GM18868 (cell line): ENCODE measurements at regions not wholly inside any gene's neighbourhood (a gene's known extent, or its start where the extent isn't known, plus 50 kb on each side); places are given as distances from the start of the nearest gene placed in this dataset.
"Not testable (repeated sequence)": the region's sequence is repeated elsewhere in the genome, so short reads cannot be mapped to it uniquely, and the experiment has no call there.

ENCODE experiments used
- ATAC-seq: cut with Tn5 transposase; IDR thresholded peaks from one replicate; pipeline ENCODE4 v1.9.1; 2021; ENCODE audit warnings: mild to moderate bottlenecking, moderate library complexity; ENCODE audit not compliant: unreplicated experiment

DNA sequence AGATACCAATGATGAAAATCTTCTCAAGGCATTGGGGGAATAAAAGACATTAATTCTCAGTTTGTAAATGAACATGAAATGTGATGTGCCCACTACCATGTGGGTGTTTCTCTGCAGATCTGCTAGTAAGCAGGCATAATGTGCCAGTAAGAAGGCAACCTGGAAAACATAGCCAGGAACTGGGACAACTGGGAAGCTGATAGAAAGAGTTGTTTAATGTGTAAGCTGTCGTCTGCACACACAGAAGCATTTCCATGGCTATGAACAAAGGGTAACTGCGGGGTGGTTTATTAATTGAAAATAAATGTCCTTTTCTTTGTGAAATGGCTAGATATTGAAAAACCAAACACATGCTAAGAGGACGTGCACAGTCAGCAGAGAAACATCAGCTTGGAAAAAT lies 52.0 kb downstream of the ZC3H11B start:
- ATAC-seq: no peak

GRCh38 chr1:219559899-219560298 lies 53.0 kb downstream of the ZC3H11B start:
- no peak for ATAC-seq

DNA sequence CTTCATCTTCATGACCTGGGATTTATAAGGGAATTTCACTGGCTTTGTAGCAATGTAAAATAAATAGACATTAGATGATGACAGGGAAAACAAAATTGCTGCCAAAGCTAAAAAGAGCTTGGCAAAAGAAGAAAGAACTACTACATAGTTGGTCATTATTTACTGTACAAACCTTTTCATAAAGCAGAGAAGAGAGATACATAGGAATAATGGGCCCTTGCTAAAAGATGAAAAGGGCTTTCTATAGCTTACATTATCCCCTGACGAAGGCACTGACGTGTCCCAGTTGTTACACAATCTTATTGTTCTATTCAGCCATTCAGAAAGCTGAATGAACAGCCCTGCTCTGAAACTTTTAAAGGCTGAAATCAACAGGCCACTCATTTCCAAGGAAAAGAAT lies 57.1 kb downstream of the ZC3H11B start:
- no peak for ATAC-seq

DNA sequence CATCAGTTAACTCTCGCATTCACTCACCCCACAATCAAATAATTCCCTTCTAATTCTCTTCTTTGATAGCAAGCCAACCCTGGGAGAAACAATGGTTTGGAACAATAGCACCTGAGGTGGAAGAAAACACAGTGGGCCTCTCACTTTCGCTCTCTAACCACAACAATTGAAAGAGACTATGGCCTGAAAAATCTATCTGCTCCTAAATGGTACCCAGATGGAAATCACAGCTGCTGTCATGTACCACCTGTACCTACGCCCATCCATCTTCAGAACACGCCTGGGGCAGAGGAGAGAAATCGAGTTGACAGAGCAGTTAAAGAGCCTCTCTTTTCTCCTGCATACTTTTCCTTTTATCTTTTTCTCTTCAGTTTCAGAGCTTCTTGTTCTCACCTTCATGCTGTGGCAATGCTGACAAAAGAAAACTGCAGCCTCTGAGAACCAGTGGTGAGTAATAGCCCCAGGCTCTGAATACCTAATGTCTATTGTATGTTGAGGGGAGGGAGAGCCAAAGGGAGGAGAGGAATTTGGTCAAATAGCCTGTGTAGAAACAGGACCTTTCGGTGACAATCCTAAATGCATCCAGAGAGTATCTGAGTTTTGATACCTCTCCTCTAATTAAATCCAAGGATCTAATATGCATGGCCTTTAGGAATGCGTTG lies 57.7 kb downstream of the ZC3H11B start:
- peak; percentile 54 for ATAC-seq

DNA sequence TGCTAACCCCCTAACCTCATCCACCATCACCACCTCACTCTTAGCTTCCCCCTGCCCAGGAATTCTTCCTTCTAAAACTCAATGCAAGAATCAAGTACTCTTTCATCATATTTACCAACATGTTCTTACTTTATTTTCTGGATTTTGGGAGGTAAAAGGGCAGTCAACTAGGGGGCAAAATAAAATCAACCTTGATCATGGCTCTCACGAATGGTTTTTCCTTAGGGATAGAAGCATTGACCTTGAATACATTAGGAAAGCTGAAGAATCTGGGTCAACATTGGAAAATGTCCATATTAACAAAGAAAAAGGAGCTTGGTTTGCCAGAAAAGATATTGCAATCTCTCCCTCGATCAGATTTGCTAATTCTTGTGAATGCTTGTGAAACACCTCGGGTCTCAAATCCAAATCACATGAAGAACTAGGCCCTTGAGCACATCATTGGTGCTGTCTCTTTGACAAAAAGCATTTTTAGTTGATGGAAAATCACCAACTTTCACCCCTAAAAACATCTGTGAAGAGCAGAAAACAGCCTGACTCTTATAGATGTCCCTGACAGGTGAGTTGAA lies 58.9 kb downstream of the ZC3H11B start:
- no peak for ATAC-seq

- no peak for ATAC-seq
Measured at GRCh38 chr1:219550201-219550600, 62.7 kb downstream of the ZC3H11B start.

GRCh38 chr1:219549215-219549614 lies 63.7 kb downstream of the ZC3H11B start:
- no peak for ATAC-seq

DNA sequence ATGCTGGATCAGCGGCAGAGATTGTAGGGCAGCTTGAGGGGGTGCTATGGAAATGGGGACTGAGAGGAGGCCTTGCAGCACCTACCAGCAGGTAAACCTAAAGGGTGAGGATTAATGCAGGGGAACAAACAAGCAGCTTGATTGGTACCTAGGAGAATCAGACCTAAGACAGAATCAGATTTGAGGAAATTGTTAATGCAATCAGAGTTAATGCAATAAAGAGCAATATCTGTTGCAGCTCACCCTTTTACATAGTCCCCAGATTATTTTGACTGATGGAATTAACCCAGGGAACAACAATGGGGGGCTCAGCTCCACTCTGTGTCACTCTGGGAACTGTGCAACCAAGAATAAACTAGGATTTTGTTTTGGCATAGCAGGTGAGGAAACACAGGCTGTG lies 64.5 kb downstream of the ZC3H11B start:
- ATAC-seq: no peak

DNA sequence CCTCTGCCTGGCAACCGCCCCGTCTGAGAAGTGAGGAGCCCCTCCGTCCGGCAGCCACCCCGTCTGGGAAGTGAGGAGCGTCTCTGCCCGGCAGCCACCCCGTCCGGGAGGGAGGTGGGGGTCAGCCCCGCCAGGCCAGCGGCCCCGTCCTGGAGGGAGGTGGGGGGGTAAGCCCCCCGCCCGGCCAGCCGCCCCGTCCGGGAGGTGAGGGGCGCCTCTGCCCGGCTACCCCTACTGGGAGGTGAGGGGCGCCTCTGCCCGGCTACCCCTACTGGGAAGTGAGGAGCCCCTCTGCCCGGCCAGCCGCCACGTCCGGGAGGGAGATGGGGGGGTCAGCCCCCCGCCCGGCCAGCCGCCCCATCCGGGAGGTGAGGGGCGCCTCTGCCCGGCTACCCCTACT lies 67.1 kb downstream of the ZC3H11B start:
- ATAC-seq: not testable (repeated sequence)

- no peak for ATAC-seq
Measured at GRCh38 chr1:219544163-219544846, 68.6 kb downstream of the ZC3H11B start.

DNA sequence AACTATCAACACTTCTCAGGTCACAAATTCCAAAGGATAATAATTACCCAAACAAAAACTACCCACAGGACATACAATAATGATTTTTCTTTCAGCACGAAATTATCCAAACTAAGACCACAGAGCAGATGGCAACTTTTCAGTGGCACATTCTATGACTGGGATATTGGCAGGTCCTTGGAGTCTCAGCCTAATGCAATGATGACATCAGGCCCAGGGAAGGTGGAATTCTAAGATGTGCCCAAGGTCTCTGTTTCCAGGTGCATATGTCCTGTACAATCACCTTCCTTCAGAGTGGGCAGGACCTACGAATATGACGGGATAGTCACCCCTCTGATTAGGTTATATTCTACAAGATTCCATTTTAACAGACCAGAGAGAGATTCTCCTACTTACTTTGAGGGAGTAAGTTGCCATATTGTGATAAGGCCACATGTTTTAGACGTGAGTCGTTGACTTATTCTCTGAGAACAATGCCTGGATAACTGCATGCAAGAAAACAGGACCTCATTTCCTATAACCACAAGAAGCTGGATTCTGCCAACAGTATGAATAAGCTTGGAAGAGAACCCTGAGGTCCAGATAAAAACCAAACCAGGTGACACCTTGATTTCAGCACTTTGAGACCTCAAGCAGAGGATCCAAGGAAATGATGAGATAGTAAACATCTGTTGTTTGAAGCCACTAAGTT lies 69.9 kb downstream of the ZC3H11B start:
- no peak for ATAC-seq

GRCh38 chr1:219541946-219542345 lies 71.0 kb downstream of the ZC3H11B start:
- no peak for ATAC-seq

GRCh38 chr1:219539645-219540254 lies 73.2 kb downstream of the ZC3H11B start:
- ATAC-seq: no peak

DNA sequence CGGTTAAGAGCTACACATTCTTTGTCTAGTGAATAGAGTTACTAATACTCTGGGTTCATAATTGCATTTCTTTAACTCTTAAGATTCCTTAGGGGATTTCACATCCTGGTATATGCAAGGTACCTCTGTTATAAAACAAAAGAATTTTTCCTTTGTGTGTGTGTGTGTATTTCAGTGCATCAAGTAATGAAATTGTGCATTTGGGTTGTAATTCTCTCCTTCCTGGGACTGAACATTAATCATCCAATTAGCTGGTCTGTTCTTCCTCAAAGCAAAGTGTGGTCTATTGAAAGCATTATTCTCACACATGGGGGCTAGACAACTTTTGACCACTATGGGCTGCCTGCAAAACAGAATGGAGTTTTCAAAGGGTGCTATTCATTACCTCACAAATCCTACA lies 74.0 kb downstream of the ZC3H11B start:
- no peak for ATAC-seq

- ATAC-seq: no peak
Measured at GRCh38 chr1:219537223-219537631, 75.7 kb downstream of the ZC3H11B start.

GRCh38 chr1:219536038-219536437 lies 76.9 kb downstream of the ZC3H11B start:
- no peak for ATAC-seq

DNA sequence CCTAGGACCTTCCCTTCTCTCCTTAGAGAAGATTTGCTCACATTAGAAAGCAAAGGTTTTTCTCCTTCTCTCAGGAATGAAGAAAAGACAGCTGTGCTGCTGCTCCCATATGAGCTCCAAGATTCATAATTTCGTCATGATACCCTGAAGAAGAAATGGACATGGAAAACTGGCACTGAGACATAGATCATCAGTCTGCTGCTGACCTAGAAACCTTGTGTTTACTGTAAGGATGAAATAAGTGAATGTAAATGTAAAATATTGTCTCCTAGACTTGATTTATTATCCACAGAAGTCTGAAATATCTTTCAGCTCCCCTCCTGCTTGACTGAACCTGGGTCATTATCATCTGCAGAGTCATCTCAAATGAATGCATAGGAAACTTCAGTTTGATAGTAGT lies 77.9 kb downstream of the ZC3H11B start:
- no peak for ATAC-seq

DNA sequence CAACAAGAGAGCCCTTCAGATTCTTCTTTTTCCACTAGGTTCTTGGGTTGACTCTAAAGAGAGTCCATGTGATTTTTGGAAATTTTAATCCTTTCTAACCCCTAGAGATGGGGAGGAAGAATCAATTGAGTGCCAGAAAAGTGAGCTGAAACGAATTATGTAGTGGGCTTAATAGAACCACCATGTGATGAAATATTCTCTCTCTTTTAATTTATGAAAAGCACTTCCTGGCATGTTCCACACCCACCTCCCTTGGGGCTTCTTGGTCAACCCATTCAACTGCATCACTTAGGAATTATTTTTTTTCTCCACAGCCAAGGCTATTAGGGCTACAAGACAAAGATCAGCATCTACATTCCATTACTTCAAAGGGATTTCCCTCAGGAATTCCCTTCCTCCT lies 79.6 kb downstream of the ZC3H11B start:
- no peak for ATAC-seq

GRCh38 chr1:219529116-219529515 lies 83.8 kb downstream of the ZC3H11B start:
- no peak for ATAC-seq

DNA sequence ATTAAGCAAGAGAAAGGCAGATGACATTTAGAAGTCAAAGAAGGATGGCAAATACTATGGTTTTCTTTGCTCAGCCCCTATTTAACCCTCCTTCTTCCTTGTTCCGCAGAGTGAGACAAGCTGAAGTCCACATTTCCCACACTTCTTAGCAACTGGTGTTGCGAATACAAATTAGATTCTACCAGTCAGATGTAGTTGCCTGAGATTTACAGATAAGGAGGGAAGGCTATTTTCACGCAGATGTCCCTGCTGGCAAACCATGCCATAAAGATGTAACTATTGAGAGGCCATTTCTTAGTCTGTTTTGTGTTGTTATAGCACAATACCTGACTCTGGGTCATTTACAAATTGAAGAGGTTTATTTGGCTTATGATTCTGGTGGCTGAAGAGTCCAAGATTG lies 84.3 kb downstream of the ZC3H11B start:
- no peak for ATAC-seq

GRCh38 chr1:219527994-219528393 lies 84.9 kb downstream of the ZC3H11B start:
- no peak for ATAC-seq
